CD4-positive, alpha-beta T cell treated with Interleukin-21 for 1 hour (primary cell): ENCODE measurements at regions not wholly inside any gene's neighbourhood (a gene's known extent, or its start where the extent isn't known, plus 50 kb on each side); places are given as distances from the start of the nearest gene placed in this dataset.

Source experiments
- DNase-seq: peaks from one replicate; pipeline ENCODE4 v3.0.0-alpha.2; 2020

- DNase-seq = no peak
These were observed 715.0 kb downstream of the EFNB2 start for GRCh38 chr13:105820415-105820814.

- no peak for DNase-seq
These were observed 718.0 kb downstream of the EFNB2 start for GRCh38 chr13:105817498-105817897.

- no peak for DNase-seq
These were observed 718.5 kb downstream of the EFNB2 start for GRCh38 chr13:105816994-105817393.

GRCh38 chr13:105814902-105815250 lies 720.6 kb downstream of the EFNB2 start:
- DNase-seq = no peak

GRCh38 chr13:105814219-105814901 lies 721.1 kb downstream of the EFNB2 start:
- no peak for DNase-seq

GRCh38 chr13:105806628-105806920 lies 728.9 kb downstream of the EFNB2 start:
- DNase-seq = no peak

- no peak for DNase-seq
These were observed 729.4 kb downstream of the EFNB2 start for GRCh38 chr13:105805892-105806627.

GRCh38 chr13:105804561-105805190 lies 730.8 kb downstream of the EFNB2 start:
- no peak for DNase-seq

GRCh38 chr13:105799155-105799554 lies 736.3 kb downstream of the EFNB2 start:
- DNase-seq = no peak

GRCh38 chr13:105798541-105798940 lies 736.9 kb downstream of the EFNB2 start:
- DNase-seq = no peak

GRCh38 chr13:105796081-105796480 lies 739.4 kb downstream of the EFNB2 start:
- no peak for DNase-seq

GRCh38 chr13:105790923-105791322 lies 744.5 kb downstream of the EFNB2 start:
- DNase-seq = no peak

- DNase-seq = no peak
These were observed 746.9 kb downstream of the EFNB2 start for GRCh38 chr13:105788530-105788929.

GRCh38 chr13:105787632-105788031 lies 747.8 kb downstream of the EFNB2 start:
- no peak for DNase-seq

GRCh38 chr13:105785436-105785835 lies 750.0 kb downstream of the EFNB2 start:
- DNase-seq = no peak

- no peak for DNase-seq
These were observed 752.2 kb downstream of the EFNB2 start for GRCh38 chr13:105783261-105783660.

- DNase-seq = no peak
These were observed 757.3 kb downstream of the EFNB2 start for GRCh38 chr13:105778196-105778595.

GRCh38 chr13:105774739-105775460 lies 760.6 kb downstream of the EFNB2 start:
- DNase-seq = no peak

GRCh38 chr13:105773863-105774538 lies 761.5 kb downstream of the EFNB2 start:
- DNase-seq = no peak

- DNase-seq = no peak
These were observed 762.2 kb downstream of the EFNB2 start for GRCh38 chr13:105773241-105773640.

GRCh38 chr13:105764486-105764885 lies 771.0 kb downstream of the EFNB2 start:
- DNase-seq = no peak

GRCh38 chr13:105763851-105764250 lies 771.6 kb downstream of the EFNB2 start:
- DNase-seq = no peak

- no peak for DNase-seq
These were observed 773.4 kb downstream of the EFNB2 start for GRCh38 chr13:105762096-105762495.
